ENCODE measurements at regions not wholly inside any gene's neighbourhood (a gene's known extent, or its start where the extent isn't known, plus 50 kb on each side); places are given as distances from the start of the nearest gene placed in this dataset.

DNA sequence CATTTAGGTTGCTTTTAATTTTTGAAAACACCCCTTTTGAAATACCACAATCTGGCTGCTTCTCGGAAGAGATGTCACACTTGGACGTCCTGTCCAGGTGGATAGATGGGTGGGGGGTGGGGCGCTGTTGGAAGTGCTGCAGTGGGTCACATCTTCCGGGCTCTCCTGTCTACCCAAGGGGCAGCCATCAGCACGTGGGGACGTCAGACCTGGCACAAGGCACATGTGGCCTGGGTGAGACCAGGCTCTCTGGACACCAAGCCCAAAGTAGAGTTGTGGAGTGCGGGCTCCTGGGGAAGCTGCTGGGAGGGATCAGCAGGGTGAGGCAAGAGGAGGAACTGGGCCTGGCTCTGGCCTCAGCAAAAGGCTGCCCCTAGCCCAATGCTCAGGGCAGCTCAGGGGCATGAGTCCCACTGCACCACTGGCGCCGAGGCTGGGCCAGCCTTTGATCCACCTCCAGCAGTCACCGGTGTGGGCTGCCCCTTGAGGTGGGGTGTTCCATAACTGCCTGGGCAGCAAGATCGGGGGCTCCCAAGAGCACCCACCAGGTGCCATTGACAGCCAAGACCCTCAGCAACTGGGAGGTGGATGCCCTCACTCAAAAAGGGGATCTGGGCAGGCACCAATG, 68.6 kb upstream of the CCND1 start:
- H3K36me3 Mint-ChIP-seq (ENCODE audit: unreplicated experiment), result no peaks in the 10 kb centered on the region
- H3K4me3 Mint-ChIP-seq (ENCODE audit: unreplicated experiment), result no peak overlapping the region
- H3K27me3 Mint-ChIP-seq (ENCODE audit: unreplicated experiment), result no peaks in the 10 kb centered on the region
- no peaks in the 10 kb centered on the region for H3K9me3 Mint-ChIP-seq (ENCODE audit: unreplicated experiment)
- H3K4me1 Mint-ChIP-seq (ENCODE audit: unreplicated experiment), result peaks cover 6% of the 10 kb centered on the region
- H3K27ac Mint-ChIP-seq (ENCODE audit: unreplicated experiment), result no peak overlapping the region
- TF ChIP-seq, protein P1, sequence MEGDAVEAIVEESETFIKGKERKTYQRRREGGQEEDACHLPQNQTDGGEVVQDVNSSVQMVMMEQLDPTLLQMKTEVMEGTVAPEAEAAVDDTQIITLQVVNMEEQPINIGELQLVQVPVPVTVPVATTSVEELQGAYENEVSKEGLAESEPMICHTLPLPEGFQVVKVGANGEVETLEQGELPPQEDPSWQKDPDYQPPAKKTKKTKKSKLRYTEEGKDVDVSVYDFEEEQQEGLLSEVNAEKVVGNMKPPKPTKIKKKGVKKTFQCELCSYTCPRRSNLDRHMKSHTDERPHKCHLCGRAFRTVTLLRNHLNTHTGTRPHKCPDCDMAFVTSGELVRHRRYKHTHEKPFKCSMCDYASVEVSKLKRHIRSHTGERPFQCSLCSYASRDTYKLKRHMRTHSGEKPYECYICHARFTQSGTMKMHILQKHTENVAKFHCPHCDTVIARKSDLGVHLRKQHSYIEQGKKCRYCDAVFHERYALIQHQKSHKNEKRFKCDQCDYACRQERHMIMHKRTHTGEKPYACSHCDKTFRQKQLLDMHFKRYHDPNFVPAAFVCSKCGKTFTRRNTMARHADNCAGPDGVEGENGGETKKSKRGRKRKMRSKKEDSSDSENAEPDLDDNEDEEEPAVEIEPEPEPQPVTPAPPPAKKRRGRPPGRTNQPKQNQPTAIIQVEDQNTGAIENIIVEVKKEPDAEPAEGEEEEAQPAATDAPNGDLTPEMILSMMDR (IDR thresholded peaks at IDR 0.05), result no peak
- no peak for DNase-seq (ENCODE audit: extremely low spot score, unreplicated experiment)

DNA sequence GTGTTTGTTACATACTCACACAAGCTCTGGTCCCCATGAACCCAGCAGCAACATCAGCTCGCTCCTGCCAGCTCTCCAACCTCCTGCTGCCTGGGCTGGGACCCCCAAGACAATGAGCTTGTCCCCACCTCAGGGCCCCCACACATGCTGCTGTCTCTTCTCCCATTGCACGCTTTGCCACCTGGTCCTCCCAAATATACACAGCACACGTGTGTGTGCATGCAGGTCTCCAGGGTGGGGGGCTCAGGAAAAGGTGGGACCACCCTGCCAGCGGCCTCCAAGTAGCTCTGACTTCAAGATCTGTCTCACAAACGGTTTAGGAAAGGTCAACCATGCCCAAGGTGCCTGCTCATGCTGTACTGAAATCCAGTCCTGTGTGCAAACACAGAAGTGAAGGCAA, 68.1 kb upstream of the CCND1 start:
- TF ChIP-seq, protein P1 (IDR thresholded peaks at IDR 0.05), result no peak
- H3K27ac Mint-ChIP-seq (ENCODE audit: unreplicated experiment), result no peak overlapping the region
- no peaks in the 10 kb centered on the region for H3K9me3 Mint-ChIP-seq (ENCODE audit: unreplicated experiment)
- no peak for DNase-seq (ENCODE audit: extremely low spot score, unreplicated experiment)
- no peaks in the 10 kb centered on the region for H3K27me3 Mint-ChIP-seq (ENCODE audit: unreplicated experiment)
- peaks cover 3% of the 10 kb centered on the region for H3K4me1 Mint-ChIP-seq (ENCODE audit: unreplicated experiment)
- no peaks in the 10 kb centered on the region for H3K36me3 Mint-ChIP-seq (ENCODE audit: unreplicated experiment)
- no peak overlapping the region for H3K4me3 Mint-ChIP-seq (ENCODE audit: unreplicated experiment)

DNA sequence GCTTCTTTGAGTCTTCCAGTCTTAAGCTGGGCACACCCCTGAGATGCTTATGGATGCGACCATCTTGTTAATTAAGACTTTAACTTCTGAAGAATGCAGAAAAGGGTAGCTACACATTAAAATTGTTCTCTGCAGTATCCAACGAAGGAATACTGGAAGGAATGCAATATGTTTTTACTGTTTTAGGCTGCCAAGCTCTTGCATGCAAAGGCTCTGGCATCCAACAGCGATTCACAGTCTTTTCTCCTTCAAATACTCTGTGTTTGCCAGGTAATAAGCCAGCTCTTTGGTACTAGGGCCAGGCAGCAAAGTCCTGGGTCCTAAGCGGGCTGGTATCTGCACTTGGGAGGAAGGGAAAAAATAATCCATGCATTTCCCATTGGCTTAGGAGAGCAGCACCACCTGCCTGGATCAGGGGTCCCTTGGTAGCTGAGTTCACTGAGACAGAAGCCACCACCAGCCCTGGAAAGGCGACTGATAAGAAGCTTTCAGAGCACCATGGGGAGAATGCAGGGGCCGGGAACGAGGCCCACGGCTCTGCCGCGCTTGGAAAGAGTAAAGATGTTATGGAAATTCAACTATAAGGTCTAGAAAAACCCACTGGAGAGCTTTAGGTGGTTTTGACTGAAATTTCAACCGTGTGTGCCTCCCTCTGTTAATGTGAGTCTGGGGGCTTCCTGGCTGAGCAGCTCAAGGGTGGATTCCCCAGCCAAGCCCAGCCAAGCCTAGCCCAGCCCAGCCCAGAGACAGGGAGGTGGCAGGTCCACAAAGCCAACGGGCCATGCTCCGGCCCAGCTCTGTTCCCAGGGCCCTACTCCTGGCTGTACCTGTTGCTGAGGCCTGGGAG, 67.0 kb upstream of the CCND1 start:
- Mint-ChIP-seq H3K27ac (ENCODE audit: unreplicated experiment) (no peak overlapping the region), H3K36me3 (ENCODE audit: unreplicated experiment) (no peaks in the 10 kb centered on the region), H3K9me3 (ENCODE audit: unreplicated experiment) (no peaks in the 10 kb centered on the region), H3K4me1 (ENCODE audit: unreplicated experiment) (no peaks in the 10 kb centered on the region), H3K4me3 (ENCODE audit: unreplicated experiment) (no peak overlapping the region), H3K27me3 (ENCODE audit: unreplicated experiment) (no peaks in the 10 kb centered on the region)
- no peak for DNase-seq (ENCODE audit: extremely low spot score, unreplicated experiment)
- TF ChIP-seq, protein P1 (IDR thresholded peaks at IDR 0.05), result no peak

DNA sequence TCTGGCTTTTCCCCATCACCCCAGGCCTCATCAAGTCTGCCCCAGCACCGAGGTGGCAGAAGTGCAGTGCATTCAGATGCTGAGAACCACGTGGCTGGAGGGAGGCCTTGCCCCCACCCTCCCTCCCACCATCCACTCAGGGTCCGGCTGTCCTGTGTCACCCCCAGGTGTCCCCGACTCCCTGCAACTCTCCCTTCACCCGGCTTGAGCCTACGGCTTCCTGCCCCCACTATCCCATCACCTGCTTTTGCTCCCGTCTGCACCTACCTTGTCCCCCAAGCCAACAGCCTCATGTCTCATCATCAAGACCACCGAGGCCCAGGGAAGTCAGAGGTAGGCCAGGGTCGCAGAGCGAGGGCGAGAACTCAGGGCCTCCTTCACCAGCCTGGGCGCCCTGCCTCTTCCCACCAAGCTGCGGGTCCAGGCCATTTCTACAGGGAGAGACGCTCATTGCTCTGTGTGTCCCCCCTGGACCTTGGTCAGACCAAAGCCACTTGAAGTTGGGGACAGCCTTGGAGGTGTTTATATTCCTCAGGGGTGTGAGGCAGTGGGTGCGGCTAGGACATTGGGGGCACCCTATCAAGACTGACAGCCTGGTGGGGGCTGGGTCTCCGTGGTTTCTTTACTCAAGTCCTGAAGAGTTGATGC, 66.2 kb upstream of the CCND1 start:
- H3K27ac Mint-ChIP-seq (ENCODE audit: unreplicated experiment), result no peak overlapping the region

More for the DNA sequence above, 66.2 kb upstream of the CCND1 start:
- Mint-ChIP-seq H3K36me3 (ENCODE audit: unreplicated experiment) (no peaks in the 10 kb centered on the region), H3K4me1 (ENCODE audit: unreplicated experiment) (no peaks in the 10 kb centered on the region), H3K9me3 (ENCODE audit: unreplicated experiment) (no peaks in the 10 kb centered on the region), H3K27me3 (ENCODE audit: unreplicated experiment) (no peaks in the 10 kb centered on the region), H3K4me3 (ENCODE audit: unreplicated experiment) (no peak overlapping the region)
- TF ChIP-seq, protein P1 (IDR thresholded peaks at IDR 0.05), result no peak
- DNase-seq (ENCODE audit: extremely low spot score, unreplicated experiment), result no peak
